Left ventricle myocardium inferior (tissue), 1 donor: ENCODE measurements at regions not wholly inside any gene's neighbourhood (a gene's known extent, or its start where the extent isn't known, plus 50 kb on each side); places are given as distances from the start of the nearest gene placed in this dataset.
A peak's percentile ranks its signal among the peaks of the same experiment; 100 is the strongest.

Experiments
- DNase-seq: peaks from one replicate; pipeline ENCODE4 v3.0.0-alpha.2; 2020
- H3K27ac ChIP-seq: fragments of 200-600 bp; replicated peaks from 2 replicates; pipeline ENCODE4 v1.8.0; 2021
- H3K27me3 ChIP-seq: fragments of 200-600 bp; 2 replicates; pipeline ENCODE4 v1.8.0; 2021; ENCODE audit warnings: low read depth
- H3K36me3 ChIP-seq: fragments of 200-600 bp; 2 replicates; pipeline ENCODE4 v1.8.0; 2021
- H3K4me1 ChIP-seq: fragments of 200-600 bp; 2 replicates; pipeline ENCODE4 v1.8.0; 2021
- H3K4me3 ChIP-seq: fragments of 200-600 bp; 2 replicates; pipeline ENCODE4 v1.8.0; 2021; ENCODE audit warnings: mild to moderate bottlenecking, moderate library complexity
- H3K9me3 ChIP-seq: fragments of 200-600 bp; replicated peaks from 2 replicates; pipeline ENCODE4 v1.8.0; 2021
- CTCF ChIP-seq: fragments of 200-600 bp; IDR thresholded peaks from 2 replicates; pipeline ENCODE4 v1.8.0; 2021; ENCODE audit warnings: antibody characterized with exemption, mild to moderate bottlenecking, borderline replicate concordance
- intact Hi-C: fragments of 100-400 bp; cut with micrococcal nuclease; formaldehyde crosslinking; loops from one replicate; pipeline ENCODE4 v1.11.0; 2022
- donor health status: DM: no; HTN: yes; CAD: no; lungs with severe emphysema.

GRCh38 chr2:180077295-180077906, 70.3 kb upstream of the CWC22 start:
- no peaks in the 10 kb centered on the region for H3K27me3 ChIP-seq
- H3K4me1 ChIP-seq = no peaks in the 10 kb centered on the region
- H3K9me3 ChIP-seq = peaks cover 18% of the 10 kb centered on the region
- TF ChIP-seq CTCF = peak; percentile 64
- intact Hi-C loops = loop anchor here (10.0 kb wide), 1 partner anchor 233 kb away; no protein-coding TSS in a partner anchor
- H3K4me3 ChIP-seq = no peak overlapping the region
- H3K27ac ChIP-seq = no peak overlapping the region
- no peaks in the 10 kb centered on the region for H3K36me3 ChIP-seq
- DNase-seq = no peak

- no peaks in the 10 kb centered on the region for H3K27me3 ChIP-seq
- intact Hi-C loops = loop anchor here (10.0 kb wide), 1 partner anchor 231 kb away; no protein-coding TSS in a partner anchor
- no peak overlapping the region for H3K27ac ChIP-seq
- H3K4me3 ChIP-seq = no peak overlapping the region
- TF ChIP-seq CTCF = no peak
- no peaks in the 10 kb centered on the region for H3K36me3 ChIP-seq
- no peak for DNase-seq
- H3K4me1 ChIP-seq = no peaks in the 10 kb centered on the region
- H3K9me3 ChIP-seq = peaks cover 3% of the 10 kb centered on the region
Measured at GRCh38 chr2:180075870-180076269, 68.8 kb upstream of the CWC22 start.

- intact Hi-C loops = loop anchor here (10.0 kb wide), 1 partner anchor 227 kb away; no protein-coding TSS in a partner anchor
- peaks cover 13% of the 10 kb centered on the region for H3K9me3 ChIP-seq
- H3K27me3 ChIP-seq = no peaks in the 10 kb centered on the region
- H3K27ac ChIP-seq = no peak overlapping the region
- TF ChIP-seq CTCF = no peak
- DNase-seq = no peak
- H3K36me3 ChIP-seq = no peaks in the 10 kb centered on the region
- no peak overlapping the region for H3K4me3 ChIP-seq
- H3K4me1 ChIP-seq = no peaks in the 10 kb centered on the region
Measured at GRCh38 chr2:180071797-180072196, 64.7 kb upstream of the CWC22 start.

- intact Hi-C loops = no loop called here
- no peak for DNase-seq
- Histone ChIP-seq H3K4me1 (no peaks in the 10 kb centered on the region), H3K36me3 (no peaks in the 10 kb centered on the region), H3K27ac (no peak overlapping the region), H3K4me3 (no peak overlapping the region), H3K27me3 (peaks cover 6% of the 10 kb centered on the region), H3K9me3 (no peaks in the 10 kb centered on the region)
- TF ChIP-seq CTCF = no peak
Measured at GRCh38 chr2:180063494-180064092, 56.5 kb upstream of the CWC22 start.

- H3K4me3 ChIP-seq = no peak overlapping the region
- intact Hi-C loops = no loop called here
- no peak for DNase-seq
- no peak for TF ChIP-seq CTCF
- no peaks in the 10 kb centered on the region for H3K36me3 ChIP-seq
- H3K4me1 ChIP-seq = no peaks in the 10 kb centered on the region
- no peak overlapping the region for H3K27ac ChIP-seq
- no peaks in the 10 kb centered on the region for H3K9me3 ChIP-seq
- peaks cover 6% of the 10 kb centered on the region for H3K27me3 ChIP-seq
Measured at GRCh38 chr2:180062178-180062577, 55.1 kb upstream of the CWC22 start.
